Kidney (tissue), 13 donors: ENCODE measurements at regions not wholly inside any gene's neighbourhood (a gene's known extent, or its start where the extent isn't known, plus 50 kb on each side); places are given as distances from the start of the nearest gene placed in this dataset.

Experiments used
- DNase-seq, 5 donors: peaks; one replicate each; pipeline ENCODE4 v3.0.0-alpha.2; 2013 to 2020
- FAIRE-seq: peaks from 2 replicates; lab custom pipeline; 2012; peaks lifted over from hg19 to GRCh38; lab: Jason Lieb, UNC
- H3K27ac ChIP-seq, 2 donors: one replicate each; pipeline ENCODE4 v1.7.0; 2013; ENCODE audit warnings: low read depth in 2 of 2, low read length in 2 of 2, inconsistent platforms in 1 of 2
- H3K27me3 ChIP-seq: one replicate; pipeline ENCODE4 v1.7.1; 2013; ENCODE audit warnings: low read length, inconsistent platforms; ENCODE audit not compliant: control insufficient read depth, insufficient read depth
- H3K36me3 ChIP-seq, 3 donors: one replicate each; pipeline versions ENCODE4 v1.7.0 to v1.7.1; 2013; ENCODE audit warnings: low read length in 3 of 3, control low read depth in 1 of 3, inconsistent platforms in 1 of 3; ENCODE audit not compliant: insufficient read depth in 3 of 3, control insufficient read depth in 2 of 3
- H3K4me1 ChIP-seq, 3 donors: one replicate each; pipeline versions ENCODE4 v1.7.0 to v1.7.1; 2013; ENCODE audit warnings: low read length in 3 of 3, inconsistent platforms in 1 of 3, low read depth in 1 of 3; ENCODE audit not compliant: control insufficient read depth in 2 of 3, insufficient read depth in 2 of 3
- H3K4me3 ChIP-seq, 3 donors: one replicate each; pipeline versions ENCODE4 v1.7.0 to v1.8.1; 2013; ENCODE audit warnings: low read length in 3 of 3, control low read depth in 1 of 3, inconsistent platforms in 1 of 3
- H3K9ac ChIP-seq, 3 donors: one replicate each; pipeline versions ENCODE4 v1.7.0 to v1.7.1; 2013; ENCODE audit warnings: low read length in 3 of 3, control low read depth in 1 of 3, inconsistent platforms in 1 of 3
- H3K9me3 ChIP-seq, 3 donors: one replicate each; pipeline versions ENCODE4 v1.7.0 to v1.7.1; 2013; ENCODE audit warnings: low read length in 3 of 3, control low read depth in 1 of 3, inconsistent platforms in 1 of 3; ENCODE audit not compliant: control insufficient read depth in 2 of 3, insufficient read depth in 1 of 3
- intact Hi-C: fragments of 100-400 bp; cut with DNase I; formaldehyde crosslinking; loops from one replicate; pipeline ENCODE4 v1.11.1; 2022
- TF ChIP-seq, protein P1 (sequence below): IDR thresholded peaks from 3 replicates; pipeline ENCODE4 v1.5.1; 2012; ENCODE audit warnings: mild to moderate bottlenecking, moderate library complexity, borderline replicate concordance; ENCODE audit not compliant: insufficient read depth; ENCODE audit errors: extremely low read depth
- donor health status: control.
- donor health status: control.
- donor health status: control.
- donor health status: control.
- donor health status: control.
- donor health status: DM: yes; HTN: yes; CAD: no.
- donor health status: Normal renal cell carcinoma (clear cell type).

- no peak overlapping the region for H3K27ac ChIP-seq
- H3K36me3 ChIP-seq, result no peaks in the 10 kb centered on the region
- H3K9me3 ChIP-seq, result no peaks in the 10 kb centered on the region
- no peak overlapping the region for H3K9ac ChIP-seq
- intact Hi-C loops, result no loop called here
- no peaks in the 10 kb centered on the region for H3K27me3 ChIP-seq
- DNase-seq, result no peak
- no peaks in the 10 kb centered on the region for H3K4me1 ChIP-seq
- FAIRE-seq, result no peak
- TF ChIP-seq, protein P1, sequence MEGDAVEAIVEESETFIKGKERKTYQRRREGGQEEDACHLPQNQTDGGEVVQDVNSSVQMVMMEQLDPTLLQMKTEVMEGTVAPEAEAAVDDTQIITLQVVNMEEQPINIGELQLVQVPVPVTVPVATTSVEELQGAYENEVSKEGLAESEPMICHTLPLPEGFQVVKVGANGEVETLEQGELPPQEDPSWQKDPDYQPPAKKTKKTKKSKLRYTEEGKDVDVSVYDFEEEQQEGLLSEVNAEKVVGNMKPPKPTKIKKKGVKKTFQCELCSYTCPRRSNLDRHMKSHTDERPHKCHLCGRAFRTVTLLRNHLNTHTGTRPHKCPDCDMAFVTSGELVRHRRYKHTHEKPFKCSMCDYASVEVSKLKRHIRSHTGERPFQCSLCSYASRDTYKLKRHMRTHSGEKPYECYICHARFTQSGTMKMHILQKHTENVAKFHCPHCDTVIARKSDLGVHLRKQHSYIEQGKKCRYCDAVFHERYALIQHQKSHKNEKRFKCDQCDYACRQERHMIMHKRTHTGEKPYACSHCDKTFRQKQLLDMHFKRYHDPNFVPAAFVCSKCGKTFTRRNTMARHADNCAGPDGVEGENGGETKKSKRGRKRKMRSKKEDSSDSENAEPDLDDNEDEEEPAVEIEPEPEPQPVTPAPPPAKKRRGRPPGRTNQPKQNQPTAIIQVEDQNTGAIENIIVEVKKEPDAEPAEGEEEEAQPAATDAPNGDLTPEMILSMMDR, result no peak
- no peak overlapping the region for H3K4me3 ChIP-seq
Observed at GRCh38 chr11:129680907-129681306, 134.7 kb upstream of the TMEM45B start.

GRCh38 chr11:129681344-129682114 lies 134.1 kb upstream of the TMEM45B start:
- no peak for DNase-seq
- no peak for FAIRE-seq
- intact Hi-C loops, result no loop called here

DNA sequence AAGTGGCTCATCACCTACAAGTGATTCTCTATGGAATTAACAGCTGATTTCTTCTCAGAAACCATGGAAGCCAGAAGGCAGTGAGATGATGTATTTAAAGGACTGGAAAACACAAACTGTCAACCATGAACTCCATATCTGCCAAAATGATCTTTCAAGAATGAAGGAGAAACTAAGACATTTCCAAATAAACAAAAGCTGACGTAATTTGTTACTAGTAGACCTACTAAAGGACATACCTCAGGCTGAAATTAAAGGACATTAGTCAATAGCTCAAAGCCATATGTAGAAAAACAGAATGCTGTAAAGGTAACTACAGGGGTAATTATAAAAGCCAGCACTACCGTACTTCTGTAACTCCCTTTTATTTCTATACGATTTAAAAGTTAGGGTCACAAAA lies 129.4 kb upstream of the TMEM45B start:
- H3K4me1 ChIP-seq, result no peaks in the 10 kb centered on the region
- no peaks in the 10 kb centered on the region for H3K9me3 ChIP-seq
- no peak overlapping the region for H3K9ac ChIP-seq
- H3K27me3 ChIP-seq, result no peaks in the 10 kb centered on the region
- H3K4me3 ChIP-seq, result no peak overlapping the region
- no peaks in the 10 kb centered on the region for H3K36me3 ChIP-seq
- FAIRE-seq, result no peak
- no peak overlapping the region for H3K27ac ChIP-seq
- TF ChIP-seq, protein P1, result no peak
- intact Hi-C loops, result no loop called here
- no peak for DNase-seq

More at GRCh38 chr11:129681344-129682114, 134.1 kb upstream of the TMEM45B start:
- Histone ChIP-seq H3K9me3 (no peaks in the 10 kb centered on the region), H3K4me3 (no peak overlapping the region), H3K36me3 (no peaks in the 10 kb centered on the region), H3K27me3 (no peaks in the 10 kb centered on the region), H3K9ac (no peak overlapping the region), H3K27ac (no peak overlapping the region), H3K4me1 (no peaks in the 10 kb centered on the region)
- TF ChIP-seq, protein P1, result no peak
